SJSA1 (cell line): ENCODE measurements at regions not wholly inside any gene's neighbourhood (a gene's known extent, or its start where the extent isn't known, plus 50 kb on each side); places are given as distances from the start of the nearest gene placed in this dataset.
"Not testable (repeated sequence)": the region's sequence is repeated elsewhere in the genome, so short reads cannot be mapped to it uniquely, and the experiment has no call there.

ENCODE experiments used
- DNase-seq, 2 experiments: peaks; one replicate each; pipeline ENCODE4 v3.0.0-alpha.2; 2015 to 2020; ENCODE audit warnings: low spot score in 2 of 2, low read depth in 1 of 2
- H3K27ac ChIP-seq: fragments of 250-450 bp; sonication (Bioruptor Pico); 2 replicates; pipeline ENCODE4 v1.5.1; 2020; ENCODE audit warnings: mild to moderate bottlenecking, moderate library complexity
- H3K27me3 ChIP-seq: fragments of 250-450 bp; sonication (Bioruptor Pico); replicated peaks from 2 replicates; pipeline ENCODE4 v1.5.1; 2020; ENCODE audit warnings: mild to moderate bottlenecking, moderate library complexity
- H3K36me3 ChIP-seq: fragments of 250-450 bp; sonication (Bioruptor Pico); 2 replicates; pipeline ENCODE4 v1.5.1; 2020; ENCODE audit warnings: mild to moderate bottlenecking
- H3K4me1 ChIP-seq: fragments of 250-450 bp; sonication (Bioruptor Pico); replicated peaks from 2 replicates; pipeline ENCODE4 v1.6.1; 2021; ENCODE audit warnings: mild to moderate bottlenecking
- H3K4me3 ChIP-seq: fragments of 250-450 bp; sonication (Bioruptor Pico); 2 replicates; pipeline ENCODE4 v1.5.1; 2020; ENCODE audit warnings: mild to moderate bottlenecking
- H3K9me3 ChIP-seq: fragments of 250-450 bp; sonication (Bioruptor Pico); replicated peaks from 2 replicates; pipeline ENCODE4 v1.5.1; 2020; ENCODE audit warnings: mild to moderate bottlenecking

DNA sequence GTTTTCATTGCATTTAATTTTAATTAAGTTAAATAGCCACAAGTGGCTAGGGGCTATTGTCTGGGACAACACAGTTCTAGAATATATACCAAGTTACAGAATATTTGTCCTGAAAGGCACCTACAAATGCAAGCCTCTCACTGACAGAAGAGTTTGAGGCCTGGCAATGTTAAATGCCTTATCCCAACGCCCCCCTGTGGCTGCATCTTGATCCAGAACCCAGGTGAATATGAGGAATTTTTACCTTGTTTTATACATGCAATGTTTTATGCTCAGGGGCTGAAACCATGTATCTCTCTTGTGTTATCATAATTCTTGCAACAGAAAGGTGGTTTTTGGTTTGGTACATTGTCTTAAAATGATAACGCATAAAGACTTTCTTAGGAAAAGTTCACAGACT lies 71.8 kb upstream of the SEC11C start:
- H3K36me3 ChIP-seq = no peaks in the 10 kb centered on the region
- no peak overlapping the region for H3K27ac ChIP-seq
- no peaks in the 10 kb centered on the region for H3K27me3 ChIP-seq
- H3K4me3 ChIP-seq = no peak overlapping the region
- DNase-seq = peak in 1 of 2 experiments; percentile 14
- H3K4me1 ChIP-seq = peaks cover 14% of the 10 kb centered on the region
- no peaks in the 10 kb centered on the region for H3K9me3 ChIP-seq

GRCh38 chr18:59068276-59069071 lies 71.2 kb upstream of the SEC11C start:
- Histone ChIP-seq H3K4me3 (no peak overlapping the region), H3K4me1 (peaks cover 14% of the 10 kb centered on the region), H3K27me3 (no peaks in the 10 kb centered on the region), H3K27ac (no peak overlapping the region), H3K36me3 (no peaks in the 10 kb centered on the region), H3K9me3 (no peaks in the 10 kb centered on the region)
- DNase-seq = no peak

DNA sequence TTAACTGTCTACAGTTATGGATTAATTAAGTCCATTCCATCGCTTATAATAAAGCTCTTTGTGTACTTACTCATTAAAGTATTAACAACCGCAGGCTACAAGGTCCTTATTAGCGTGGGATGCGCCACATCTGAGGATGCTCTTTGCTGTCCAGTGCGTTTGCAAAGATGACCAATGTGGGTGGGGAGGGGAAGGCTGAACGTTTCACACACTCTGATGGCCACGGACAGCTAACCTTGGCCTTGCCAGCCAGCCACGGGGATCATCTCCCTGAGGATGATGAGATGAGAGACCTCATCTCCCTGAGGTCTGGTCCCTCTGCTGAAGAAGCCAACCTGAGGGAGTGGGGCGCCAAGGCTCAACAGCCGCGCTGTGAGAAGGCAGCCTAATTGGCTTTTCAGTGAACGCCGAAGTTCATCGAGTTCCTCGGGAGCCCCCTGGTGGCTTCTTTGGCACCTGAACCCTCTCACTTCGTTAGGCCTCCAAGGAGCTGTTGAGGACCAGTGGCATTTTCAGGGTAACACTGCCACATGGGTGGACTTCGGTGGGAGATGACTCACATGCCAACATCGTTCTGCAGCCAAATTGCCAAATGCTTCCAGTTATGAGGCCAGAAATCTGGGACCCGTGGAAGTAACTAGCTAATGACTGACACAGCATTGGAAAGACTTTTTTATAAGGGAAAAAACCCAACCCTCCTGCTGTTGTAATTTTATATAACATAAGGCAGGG lies 69.3 kb upstream of the SEC11C start:
- Histone ChIP-seq H3K27me3 (no peaks in the 10 kb centered on the region), H3K9me3 (no peaks in the 10 kb centered on the region), H3K4me1 (peaks cover 14% of the 10 kb centered on the region), H3K4me3 (no peak overlapping the region), H3K27ac (no peak overlapping the region), H3K36me3 (no peaks in the 10 kb centered on the region)
- DNase-seq = peak; percentile 60 to 85

DNA sequence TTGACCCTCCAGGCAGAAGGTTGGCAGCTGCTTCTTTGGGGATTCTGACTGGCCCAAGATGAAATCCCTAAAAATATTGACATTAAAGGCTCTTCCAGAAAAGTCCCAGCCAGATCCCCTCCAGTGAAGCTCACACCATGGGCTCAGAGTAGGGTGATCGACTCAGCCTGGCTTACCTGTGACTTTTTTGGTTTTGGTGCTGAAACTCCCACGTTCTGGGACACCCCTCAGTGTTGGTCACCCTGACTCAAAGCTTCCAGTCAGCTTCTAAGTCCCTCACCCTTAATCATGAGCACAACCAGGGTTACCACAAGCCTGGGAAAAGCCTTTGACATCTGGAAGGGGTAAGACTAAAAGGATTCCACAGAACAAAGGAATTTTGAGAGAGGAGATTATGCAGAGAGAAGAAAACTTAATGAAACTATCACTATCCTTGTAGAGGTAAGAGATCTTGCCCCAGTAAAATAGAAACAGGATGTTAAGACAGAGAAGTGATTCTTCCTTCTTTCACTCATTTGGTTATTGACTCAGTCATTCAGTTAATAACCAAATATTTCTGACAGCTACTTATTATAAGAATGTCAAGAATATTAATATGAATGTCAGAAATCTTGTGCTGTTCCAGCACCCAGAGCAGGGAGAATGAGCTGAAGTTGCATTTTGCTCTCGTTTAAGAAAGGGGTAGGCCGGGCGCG lies 66.8 kb upstream of the SEC11C start:
- Histone ChIP-seq H3K27me3 (no peaks in the 10 kb centered on the region; the same call in 1 of the 2 replicates), H3K9me3 (no peaks in the 10 kb centered on the region), H3K4me1 (0 out of 2 replicates have a peak, but pooled peaks cover 3% of the 10 kb centered on the region), H3K36me3 (no peaks in the 10 kb centered on the region), H3K4me3 (no peak overlapping the region), H3K27ac (no peak overlapping the region)
- DNase-seq = no peak

GRCh38 chr18:59075923-59076322 lies 63.8 kb upstream of the SEC11C start:
- Histone ChIP-seq H3K27me3 (peaks cover 4% of the 10 kb centered on the region), H3K9me3 (no peaks in the 10 kb centered on the region), H3K36me3 (no peaks in the 10 kb centered on the region), H3K27ac (no peak overlapping the region), H3K4me3 (no peak overlapping the region), H3K4me1 (no peaks in the 10 kb centered on the region)
- DNase-seq = no peak

DNA sequence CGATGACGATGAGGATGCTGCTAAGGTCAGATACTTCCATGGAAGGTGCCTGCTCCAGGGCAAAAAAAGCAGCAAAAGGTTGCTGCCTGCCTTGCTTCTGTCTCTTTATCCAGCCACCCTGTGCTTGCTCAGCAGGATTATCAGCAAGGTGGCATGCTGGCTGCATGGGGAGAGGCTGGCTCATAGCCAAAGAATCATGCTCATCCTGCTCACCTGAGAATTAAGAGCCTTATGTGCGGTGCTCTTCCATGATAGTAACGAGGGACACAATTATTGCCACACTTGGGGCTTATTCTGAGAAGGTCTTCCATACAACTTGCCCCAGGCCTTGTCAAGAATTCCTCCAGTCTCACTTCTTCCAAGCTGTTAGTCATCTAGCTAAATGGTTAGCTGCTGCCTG lies 60.4 kb upstream of the SEC11C start:
- H3K27ac ChIP-seq = no peak overlapping the region
- H3K4me3 ChIP-seq = no peak overlapping the region
- no peaks in the 10 kb centered on the region for H3K4me1 ChIP-seq
- H3K9me3 ChIP-seq = no peaks in the 10 kb centered on the region
- DNase-seq = no peak
- no peaks in the 10 kb centered on the region for H3K36me3 ChIP-seq
- H3K27me3 ChIP-seq = peaks cover 12% of the 10 kb centered on the region

- H3K4me1 ChIP-seq, H3K9me3 ChIP-seq, H3K4me3 ChIP-seq, DNase-seq, H3K27ac ChIP-seq, H3K36me3 ChIP-seq: not testable (repeated sequence)
- H3K27me3 ChIP-seq = peaks cover 12% of the 10 kb centered on the region
These were observed 59.8 kb upstream of the SEC11C start for GRCh38 chr18:59079687-59080501.

- peaks cover 12% of the 10 kb centered on the region for H3K27me3 ChIP-seq
- no peaks in the 10 kb centered on the region for H3K4me1 ChIP-seq
- no peaks in the 10 kb centered on the region for H3K36me3 ChIP-seq
- H3K9me3 ChIP-seq = no peaks in the 10 kb centered on the region
- no peak overlapping the region for H3K4me3 ChIP-seq
- no peak overlapping the region for H3K27ac ChIP-seq
- no peak for DNase-seq
These were observed 56.4 kb upstream of the SEC11C start for GRCh38 chr18:59083136-59083818.

GRCh38 chr18:59085126-59085794 lies 54.4 kb upstream of the SEC11C start:
- no peaks in the 10 kb centered on the region for H3K4me1 ChIP-seq
- no peak for DNase-seq
- H3K27ac ChIP-seq = no peak overlapping the region
- H3K9me3 ChIP-seq = no peaks in the 10 kb centered on the region
- H3K4me3 ChIP-seq = no peak overlapping the region
- H3K36me3 ChIP-seq = no peaks in the 10 kb centered on the region
- H3K27me3 ChIP-seq = peaks cover 7% of the 10 kb centered on the region; the same call in 1 of the 2 replicates

- no peaks in the 10 kb centered on the region for H3K9me3 ChIP-seq
- DNase-seq = no peak
- H3K4me1 ChIP-seq = no peaks in the 10 kb centered on the region
- H3K36me3 ChIP-seq = no peaks in the 10 kb centered on the region
- no peak overlapping the region for H3K4me3 ChIP-seq
- H3K27ac ChIP-seq = no peak overlapping the region
- peaks cover 7% of the 10 kb centered on the region; the same call in 1 of the 2 replicates for H3K27me3 ChIP-seq
These were observed 53.9 kb upstream of the SEC11C start for GRCh38 chr18:59085797-59086196.

GRCh38 chr18:59086522-59086921 lies 53.2 kb upstream of the SEC11C start:
- peaks cover 7% of the 10 kb centered on the region for H3K27me3 ChIP-seq
- H3K36me3 ChIP-seq = no peaks in the 10 kb centered on the region
- H3K4me3 ChIP-seq = no peak overlapping the region
- H3K4me1 ChIP-seq = no peaks in the 10 kb centered on the region
- H3K9me3 ChIP-seq = no peaks in the 10 kb centered on the region
- H3K27ac ChIP-seq = no peak overlapping the region
- no peak for DNase-seq

- no peaks in the 10 kb centered on the region for H3K36me3 ChIP-seq
- H3K4me3 ChIP-seq = no peak overlapping the region
- no peaks in the 10 kb centered on the region for H3K9me3 ChIP-seq
- H3K4me1 ChIP-seq = no peaks in the 10 kb centered on the region
- H3K27me3 ChIP-seq = peaks cover 7% of the 10 kb centered on the region
- no peak for DNase-seq
- no peak overlapping the region for H3K27ac ChIP-seq
These were observed 52.3 kb upstream of the SEC11C start for GRCh38 chr18:59087391-59087790.
